ENCODE measurements at regions not wholly inside any gene's neighbourhood (a gene's known extent, or its start where the extent isn't known, plus 50 kb on each side); places are given as distances from the start of the nearest gene placed in this dataset.
A peak's percentile ranks its signal among the peaks of the same experiment; 100 is the strongest.
"Not testable (repeated sequence)": the region's sequence is repeated elsewhere in the genome, so short reads cannot be mapped to it uniquely, and the experiment has no call there.

DNA sequence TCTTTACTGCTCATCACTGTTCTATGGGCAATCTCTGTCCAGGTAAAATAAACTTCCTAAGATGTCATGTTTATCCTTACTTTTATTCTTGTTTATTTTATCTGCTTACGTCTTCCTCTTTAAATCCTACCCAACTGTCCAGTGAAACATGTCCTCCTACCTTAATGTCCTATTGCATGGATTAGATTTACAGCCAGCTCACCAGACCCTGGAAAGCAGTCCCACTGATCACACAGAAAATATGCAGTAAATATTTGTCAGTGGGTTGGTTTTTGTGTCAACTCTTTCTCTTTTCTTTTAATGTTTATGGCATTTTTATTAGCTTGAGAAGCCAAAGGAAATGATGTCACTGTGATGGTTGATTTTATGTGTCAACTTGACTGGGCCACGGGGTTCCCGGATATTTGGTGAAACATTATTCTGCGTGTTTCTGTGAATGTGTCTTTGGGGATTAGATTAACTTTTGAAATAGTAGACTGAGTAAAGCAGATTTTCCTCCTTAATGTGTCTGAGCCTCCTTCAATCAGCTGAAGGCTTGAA lies 258.3 kb downstream of the SRGAP2C start:
- DNase-seq (ENCODE audit: extremely low read depth, low read depth) = no peak

DNA sequence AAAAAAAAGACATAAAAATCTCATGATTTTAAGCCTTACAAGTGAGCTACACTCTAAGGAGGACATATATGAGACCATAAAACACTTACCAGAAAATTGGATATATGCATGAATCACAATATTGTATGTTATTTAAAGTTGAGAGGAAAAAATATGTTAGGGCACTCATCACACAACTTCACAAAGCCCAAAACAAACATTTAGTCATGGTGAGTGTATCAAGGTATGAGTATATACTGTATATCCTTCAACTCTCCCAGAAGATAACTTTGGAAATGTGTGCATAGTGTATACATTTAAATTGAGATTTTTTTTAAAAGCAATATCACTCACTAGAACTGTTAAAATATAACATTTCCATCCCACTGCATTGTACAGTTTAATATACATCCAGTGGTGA lies 259.3 kb downstream of the SRGAP2C start:
- TF ChIP-seq, protein P1, sequence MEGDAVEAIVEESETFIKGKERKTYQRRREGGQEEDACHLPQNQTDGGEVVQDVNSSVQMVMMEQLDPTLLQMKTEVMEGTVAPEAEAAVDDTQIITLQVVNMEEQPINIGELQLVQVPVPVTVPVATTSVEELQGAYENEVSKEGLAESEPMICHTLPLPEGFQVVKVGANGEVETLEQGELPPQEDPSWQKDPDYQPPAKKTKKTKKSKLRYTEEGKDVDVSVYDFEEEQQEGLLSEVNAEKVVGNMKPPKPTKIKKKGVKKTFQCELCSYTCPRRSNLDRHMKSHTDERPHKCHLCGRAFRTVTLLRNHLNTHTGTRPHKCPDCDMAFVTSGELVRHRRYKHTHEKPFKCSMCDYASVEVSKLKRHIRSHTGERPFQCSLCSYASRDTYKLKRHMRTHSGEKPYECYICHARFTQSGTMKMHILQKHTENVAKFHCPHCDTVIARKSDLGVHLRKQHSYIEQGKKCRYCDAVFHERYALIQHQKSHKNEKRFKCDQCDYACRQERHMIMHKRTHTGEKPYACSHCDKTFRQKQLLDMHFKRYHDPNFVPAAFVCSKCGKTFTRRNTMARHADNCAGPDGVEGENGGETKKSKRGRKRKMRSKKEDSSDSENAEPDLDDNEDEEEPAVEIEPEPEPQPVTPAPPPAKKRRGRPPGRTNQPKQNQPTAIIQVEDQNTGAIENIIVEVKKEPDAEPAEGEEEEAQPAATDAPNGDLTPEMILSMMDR (IDR thresholded peaks at IDR 0.05; ENCODE audit: low read depth, low read length) = no peak
- no peak for DNase-seq (ENCODE audit: extremely low read depth, low read depth)

More for the DNA sequence above, 258.3 kb downstream of the SRGAP2C start:
- TF ChIP-seq, protein P1 (IDR thresholded peaks at IDR 0.05; ENCODE audit: low read depth, low read length) = no peak

DNA sequence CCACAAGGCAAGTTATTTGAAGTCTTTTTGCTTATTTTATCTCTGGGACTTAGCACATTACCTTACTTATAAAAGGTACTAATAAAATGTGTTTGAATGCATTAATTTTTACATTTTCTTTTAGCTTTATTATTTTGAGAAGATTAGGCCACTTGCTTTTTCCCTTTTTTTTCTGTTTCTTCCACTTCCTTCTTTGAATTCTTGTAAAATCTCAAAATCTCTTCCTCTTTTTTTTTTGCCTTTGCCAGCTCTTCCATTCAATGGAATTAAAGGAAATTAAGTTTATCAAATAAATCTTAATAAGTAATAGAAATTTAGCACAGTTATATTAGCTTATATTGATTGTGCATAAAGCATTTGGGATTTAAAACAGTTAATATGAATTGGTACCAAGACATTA lies 260.9 kb downstream of the SRGAP2C start:
- TF ChIP-seq, protein P1 (IDR thresholded peaks at IDR 0.05; ENCODE audit: low read depth, low read length) = no peak
- DNase-seq (ENCODE audit: extremely low read depth, low read depth) = no peak

DNA sequence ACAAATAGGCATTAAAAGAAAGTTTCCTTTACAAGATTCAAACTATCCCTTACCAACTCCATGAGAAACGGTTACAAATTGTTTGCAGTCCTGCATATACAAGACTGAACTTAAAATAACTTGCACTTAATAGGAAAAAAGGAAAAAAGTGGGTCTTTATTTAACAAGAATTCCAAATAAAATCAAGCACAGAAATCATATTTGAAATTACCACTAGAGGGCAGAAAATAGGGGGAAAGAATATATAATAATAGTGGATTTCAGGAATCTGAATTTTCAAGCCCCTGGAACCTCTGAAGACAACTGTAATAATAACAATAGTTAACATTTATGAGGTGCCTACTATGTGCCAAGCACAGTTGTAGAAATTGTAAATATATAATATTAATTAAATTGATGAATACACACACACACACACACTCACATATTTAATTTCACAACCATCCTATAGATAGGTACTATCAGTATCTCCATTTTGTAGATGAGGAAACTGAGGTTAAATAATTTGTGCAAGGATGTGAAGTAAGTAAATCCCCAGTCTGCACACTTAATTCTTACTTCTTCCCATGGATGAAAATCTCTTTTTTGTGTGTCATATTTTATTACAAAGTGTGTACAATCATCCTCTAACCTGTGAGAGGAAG lies 262.6 kb downstream of the SRGAP2C start:
- TF ChIP-seq, protein P1 (IDR thresholded peaks at IDR 0.05; ENCODE audit: low read depth, low read length) = peak; percentile 21
- DNase-seq (ENCODE audit: extremely low read depth, low read depth) = not testable (repeated sequence)

DNA sequence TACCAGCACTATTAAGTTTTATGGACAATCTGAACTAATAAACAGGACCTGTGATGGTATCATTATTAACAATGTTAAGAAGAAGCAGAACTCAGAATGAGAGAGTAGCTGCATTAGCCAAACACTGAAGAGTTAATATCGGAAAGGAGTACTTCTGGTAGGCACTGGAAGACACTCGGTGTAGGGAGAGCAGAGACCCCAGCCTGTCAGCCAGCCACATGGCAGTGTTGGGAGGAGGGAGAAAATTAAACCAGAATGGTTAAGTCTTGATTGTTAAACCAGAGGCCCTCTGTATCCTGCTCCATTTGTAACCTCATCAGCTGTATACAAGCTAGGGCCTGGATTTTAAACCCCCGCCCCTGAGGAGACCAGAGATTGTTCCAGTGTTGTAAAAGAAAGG lies 263.3 kb downstream of the SRGAP2C start:
- not testable (repeated sequence) for DNase-seq (ENCODE audit: extremely low read depth, low read depth)

DNA sequence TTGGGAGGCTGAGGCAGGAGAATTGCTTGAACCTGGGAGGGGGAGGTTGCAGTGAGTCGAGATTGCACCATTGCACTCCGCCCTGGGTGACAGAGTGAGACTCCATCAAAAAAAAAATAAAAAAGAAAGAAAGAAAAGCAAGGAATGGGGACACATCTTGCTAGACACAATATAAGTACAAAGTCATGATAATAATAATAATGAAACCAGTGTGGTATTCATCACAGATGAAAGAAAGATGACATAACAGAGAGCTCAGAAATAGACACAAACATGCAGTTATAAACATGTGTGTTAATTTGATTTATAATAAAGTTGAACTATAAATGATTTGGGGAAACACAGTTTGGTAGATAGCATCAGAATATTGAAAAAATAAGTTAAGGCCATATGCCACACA lies 264.1 kb downstream of the SRGAP2C start:
- no peak for DNase-seq (ENCODE audit: extremely low read depth, low read depth)
- TF ChIP-seq, protein P1 (IDR thresholded peaks at IDR 0.05; ENCODE audit: low read depth, low read length) = no peak

DNA sequence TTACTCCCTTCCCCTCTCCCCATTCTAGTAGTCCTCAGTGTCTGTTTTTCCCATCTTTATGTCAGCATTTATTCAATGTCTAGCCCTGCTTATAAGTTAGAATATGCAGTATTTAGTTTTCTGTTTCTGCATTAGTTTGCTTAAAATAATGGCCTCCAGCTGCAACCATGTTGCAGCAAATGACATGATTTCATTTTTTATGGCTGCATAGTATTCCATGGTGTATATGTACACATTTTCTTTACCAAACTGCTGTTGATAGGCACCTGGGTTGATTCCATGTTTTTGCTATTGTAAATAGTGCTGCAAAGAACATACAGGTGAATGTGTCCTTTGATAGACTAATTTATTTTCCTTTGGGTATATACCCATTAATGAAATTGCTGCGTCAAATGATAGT lies 267.7 kb downstream of the SRGAP2C start:
- TF ChIP-seq, protein P1 (IDR thresholded peaks at IDR 0.05; ENCODE audit: low read depth, low read length) = no peak
- no peak for DNase-seq (ENCODE audit: extremely low read depth, low read depth)
